Mesodermal cell (in vitro differentiated cells): ENCODE measurements at regions not wholly inside any gene's neighbourhood (a gene's known extent, or its start where the extent isn't known, plus 50 kb on each side); places are given as distances from the start of the nearest gene placed in this dataset.
"Not testable (repeated sequence)": the region's sequence is repeated elsewhere in the genome, so short reads cannot be mapped to it uniquely, and the experiment has no call there.

Experiments
- H3K27ac ChIP-seq: 2 replicates; pipeline ENCODE4 v1.7.0; 2013; ENCODE audit warnings: mild to moderate bottlenecking, low read depth, low read length, moderate library complexity; ENCODE audit not compliant: severe bottlenecking
- H3K36me3 ChIP-seq: 2 replicates; pipeline ENCODE4 v1.7.1; 2013; ENCODE audit warnings: mild to moderate bottlenecking, low read length, moderate library complexity; ENCODE audit not compliant: control insufficient read depth, insufficient read depth
- H3K4me1 ChIP-seq: one replicate; pipeline ENCODE4 v1.7.1; 2013; ENCODE audit warnings: mild to moderate bottlenecking, low read length; ENCODE audit not compliant: insufficient read depth, control insufficient read depth, poor library complexity, severe bottlenecking
- H3K4me3 ChIP-seq: 2 replicates; pipeline ENCODE4 v1.7.0; 2013; ENCODE audit warnings: low read length, control low read depth, mild to moderate bottlenecking; ENCODE audit not compliant: insufficient read depth, poor library complexity, severe bottlenecking; ENCODE audit errors: extremely low read depth
- H3K9me3 ChIP-seq: 2 replicates; pipeline ENCODE4 v1.7.1; 2013; ENCODE audit warnings: mild to moderate bottlenecking, low read length, moderate library complexity; ENCODE audit not compliant: control insufficient read depth
- WGBS, 2 experiments: methylation state at CpG; one replicate each; pipeline ENCODE4 v1.1.5; 2013; ENCODE audit warnings: missing lambda C conversion rate in 2 of 2; ENCODE audit not compliant: insufficient coverage in 2 of 2; 5-methylcytosine and 5-hydroxymethylcytosine counted together

DNA sequence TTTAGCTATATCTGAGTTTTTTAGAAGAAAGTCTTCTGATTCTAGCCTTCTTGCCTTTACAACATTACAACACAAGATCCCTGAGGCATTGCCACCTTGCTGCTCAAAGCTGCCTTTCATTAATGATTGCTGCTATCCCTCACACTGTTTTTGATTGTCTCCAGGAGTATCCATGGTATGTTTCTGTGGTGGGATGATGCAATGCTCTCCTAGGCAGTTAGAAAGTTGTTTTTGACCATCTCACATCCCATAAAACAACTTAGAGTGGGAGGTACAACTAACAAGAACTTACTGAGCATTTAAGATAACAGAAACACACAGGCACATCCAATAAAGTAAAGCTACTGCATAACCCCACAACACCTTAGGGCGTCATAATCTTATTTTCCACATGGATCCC lies 1156.0 kb upstream of the LRRTM3 start:
- Histone ChIP-seq H3K4me3 (no peak overlapping the region), H3K9me3 (no peaks in the 10 kb centered on the region), H3K4me1 (no peaks in the 10 kb centered on the region), H3K27ac (no peak overlapping the region), H3K36me3 (no peaks in the 10 kb centered on the region)
- WGBS, 2 experiments, result 64 to 80% methylated on average over 1 of the region's 1 CpG

DNA sequence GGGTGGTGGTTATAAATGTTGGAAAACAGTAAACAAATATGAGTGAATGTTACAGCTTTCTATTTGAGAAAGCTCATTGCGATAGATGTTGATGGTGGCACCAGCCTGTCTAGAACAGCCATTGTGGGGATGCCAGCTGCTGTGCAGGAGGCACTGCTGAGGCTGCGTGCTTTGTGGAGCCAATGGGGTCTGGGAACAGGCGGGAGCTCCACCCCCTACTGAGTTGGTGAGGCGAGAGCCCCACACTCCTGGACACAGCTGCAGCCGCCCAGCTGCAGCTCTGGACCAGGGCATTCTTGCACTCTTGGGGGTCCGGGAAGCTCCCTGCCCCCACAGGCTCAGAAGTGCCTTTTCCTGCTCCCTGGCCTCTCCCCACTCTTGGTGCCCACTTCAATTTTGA lies 1147.1 kb upstream of the LRRTM3 start:
- H3K9me3 ChIP-seq, result no peaks in the 10 kb centered on the region
- H3K4me3 ChIP-seq, result no peak overlapping the region
- H3K36me3 ChIP-seq, result no peaks in the 10 kb centered on the region
- 85 to 96% methylated on average over 5 to 6 of the region's 6 CpGs for WGBS, 2 experiments
- H3K4me1 ChIP-seq, result no peaks in the 10 kb centered on the region
- no peak overlapping the region for H3K27ac ChIP-seq

DNA sequence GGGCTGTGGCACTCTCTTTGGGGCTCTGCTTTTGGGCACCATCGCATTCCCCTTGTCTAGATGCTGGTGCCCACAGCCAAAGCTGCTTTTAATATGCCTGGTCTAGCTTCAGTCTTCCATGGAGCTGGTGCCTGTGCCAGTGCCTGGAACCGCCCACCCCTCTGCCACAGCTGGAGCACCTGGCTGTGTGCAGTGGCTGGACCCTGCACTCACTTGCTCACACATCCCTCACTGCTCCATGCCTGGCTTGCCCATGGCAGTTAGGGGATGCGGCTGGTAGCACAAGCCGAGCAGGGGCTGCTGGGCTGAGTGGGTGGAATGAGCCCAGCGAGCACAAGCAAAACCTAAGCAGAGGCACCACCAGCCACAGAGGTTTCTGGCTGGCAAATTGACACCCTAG lies 1145.9 kb upstream of the LRRTM3 start:
- 83 to 95% methylated on average over 2 to 4 of the region's 5 CpGs for WGBS, 2 experiments
- no peak overlapping the region for H3K27ac ChIP-seq
- no peak overlapping the region for H3K4me3 ChIP-seq
- no peaks in the 10 kb centered on the region for H3K9me3 ChIP-seq
- H3K36me3 ChIP-seq, result no peaks in the 10 kb centered on the region
- H3K4me1 ChIP-seq, result no peaks in the 10 kb centered on the region

DNA sequence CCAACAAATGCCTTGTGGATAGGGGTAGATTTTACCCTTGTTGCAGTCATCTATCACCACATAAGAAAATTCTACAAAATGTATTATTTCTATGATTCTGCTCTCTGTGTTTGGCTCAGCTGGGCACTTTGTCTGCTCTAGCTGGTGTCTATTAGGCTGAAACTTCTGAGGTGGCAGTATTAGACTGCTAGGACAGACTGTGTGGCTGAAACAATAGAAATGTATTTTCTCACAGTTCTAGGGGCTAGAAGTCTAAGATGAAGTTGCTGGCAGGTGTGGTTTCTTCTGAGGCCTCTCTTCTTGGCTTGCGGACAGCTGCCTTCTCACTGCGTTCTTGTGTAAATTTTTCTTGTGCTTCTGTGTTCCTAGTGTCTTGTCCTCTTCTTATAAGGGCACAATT lies 1139.6 kb upstream of the LRRTM3 start:
- no peaks in the 10 kb centered on the region for H3K9me3 ChIP-seq
- H3K4me3 ChIP-seq, result no peak overlapping the region
- 100% methylated on average over 1 of the region's 2 CpGs; no CpG with 5 or more reads in 1 of the 2 experiments for WGBS, 2 experiments
- H3K27ac ChIP-seq, result no peak overlapping the region
- H3K36me3 ChIP-seq, result no peaks in the 10 kb centered on the region
- H3K4me1 ChIP-seq, result no peaks in the 10 kb centered on the region

DNA sequence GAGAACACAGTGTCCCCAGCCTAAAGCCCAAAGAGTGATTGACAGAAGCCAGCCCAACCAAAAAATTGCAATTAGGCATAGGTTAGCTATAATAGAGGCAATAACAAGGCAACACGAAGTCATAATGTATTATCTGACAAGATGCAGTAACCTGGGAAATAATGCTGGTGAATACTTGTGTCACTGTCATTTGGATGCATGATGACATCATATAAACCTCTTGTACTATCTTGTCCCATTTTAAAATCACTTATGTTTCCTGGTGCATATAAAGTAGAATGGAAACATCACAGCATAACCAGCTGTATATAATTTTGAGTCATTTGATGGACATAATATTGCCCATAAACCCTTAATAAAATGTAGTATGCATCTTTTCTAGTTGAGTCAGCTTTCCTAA lies 1138.3 kb upstream of the LRRTM3 start:
- no CpG with 5 or more reads among the region's 1 CpG for WGBS, 2 experiments
- H3K4me1 ChIP-seq, result no peaks in the 10 kb centered on the region
- H3K9me3 ChIP-seq, result no peaks in the 10 kb centered on the region
- no peaks in the 10 kb centered on the region for H3K36me3 ChIP-seq
- no peak overlapping the region for H3K27ac ChIP-seq
- H3K4me3 ChIP-seq, result no peak overlapping the region

DNA sequence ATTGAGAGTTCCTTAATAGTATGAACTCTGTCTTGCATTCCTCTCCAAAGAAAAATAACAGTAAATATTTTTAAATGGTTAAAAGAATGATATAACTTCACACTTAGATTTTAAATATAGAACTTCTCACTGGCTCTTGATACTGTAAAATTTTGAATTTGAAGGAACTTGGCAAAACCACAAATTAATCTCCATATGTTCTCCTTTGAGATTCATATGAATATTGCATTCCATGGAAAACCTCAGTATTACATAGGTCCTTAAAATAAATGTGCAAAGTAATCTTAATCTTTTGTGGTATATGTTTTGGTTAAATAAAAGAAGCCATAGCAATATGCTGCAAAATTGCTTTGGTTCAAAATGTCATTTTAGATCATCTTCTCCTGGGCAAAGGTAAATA lies 1137.6 kb upstream of the LRRTM3 start:
- no peaks in the 10 kb centered on the region for H3K4me1 ChIP-seq
- H3K4me3 ChIP-seq, result no peak overlapping the region
- H3K27ac ChIP-seq, result no peak overlapping the region
- no peaks in the 10 kb centered on the region for H3K9me3 ChIP-seq
- no peaks in the 10 kb centered on the region for H3K36me3 ChIP-seq

DNA sequence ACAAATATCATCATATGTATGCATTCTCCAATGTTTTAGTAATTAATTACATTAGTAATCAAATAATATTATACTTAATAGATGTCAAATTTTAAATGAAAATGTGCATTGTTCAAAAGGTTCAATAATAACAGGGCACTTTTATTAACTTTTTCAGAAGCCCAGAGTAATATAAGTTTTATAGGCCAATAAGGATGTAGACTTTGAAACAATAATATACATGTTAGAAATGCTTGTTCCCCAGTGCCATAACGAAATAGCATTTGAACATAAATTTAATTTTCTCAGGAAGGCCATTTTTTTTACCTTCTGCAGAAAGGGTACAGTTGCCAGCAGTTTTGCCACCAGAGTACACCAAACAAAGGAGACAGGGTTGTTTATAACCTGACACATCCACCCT lies 1133.9 kb upstream of the LRRTM3 start:
- Histone ChIP-seq H3K4me1 (no peaks in the 10 kb centered on the region), H3K27ac (no peak overlapping the region), H3K36me3 (no peaks in the 10 kb centered on the region), H3K4me3 (no peak overlapping the region), H3K9me3 (no peaks in the 10 kb centered on the region)
- 89% methylated on average over 1 of the region's 1 CpG; no CpG with 5 or more reads in 1 of the 2 experiments for WGBS, 2 experiments

DNA sequence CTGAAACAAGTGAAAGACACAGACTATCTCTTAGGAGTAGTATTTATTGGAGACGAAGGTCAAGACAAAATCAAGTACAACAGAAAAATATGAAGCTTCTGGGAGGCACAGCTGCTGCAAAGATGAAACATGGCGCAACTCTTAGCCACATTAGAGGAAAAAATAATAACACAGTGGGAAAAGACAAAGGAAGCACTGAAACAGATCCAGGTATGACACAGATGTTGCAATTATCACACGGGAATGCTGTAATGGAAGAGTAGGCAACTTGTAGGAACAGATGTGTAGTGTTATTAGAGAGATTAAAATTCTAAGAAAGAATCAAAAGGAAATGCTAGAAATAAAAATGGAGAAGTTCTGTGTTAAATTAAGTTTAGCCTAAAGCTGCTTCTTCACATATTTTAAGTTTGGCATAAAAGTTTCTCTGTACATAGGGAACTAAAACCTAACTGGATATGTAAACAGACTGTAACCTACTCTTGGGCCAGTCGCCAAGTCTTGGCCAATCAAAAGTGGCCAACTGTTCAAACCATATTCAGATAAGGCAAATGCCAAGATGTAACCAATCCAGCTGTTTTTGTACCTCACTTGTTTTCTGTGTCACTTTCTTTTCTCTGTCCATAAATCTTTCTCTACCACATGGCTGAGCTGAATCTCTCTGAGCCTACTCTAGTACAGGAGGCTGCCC lies 1132.0 kb upstream of the LRRTM3 start:
- H3K9me3 ChIP-seq, result no peaks in the 10 kb centered on the region
- no peaks in the 10 kb centered on the region for H3K36me3 ChIP-seq
- no peak overlapping the region for H3K4me3 ChIP-seq
- 84 to 85% methylated on average over 2 to 3 of the region's 4 CpGs for WGBS, 2 experiments
- H3K4me1 ChIP-seq, result no peaks in the 10 kb centered on the region
- H3K27ac ChIP-seq, result no peak overlapping the region

DNA sequence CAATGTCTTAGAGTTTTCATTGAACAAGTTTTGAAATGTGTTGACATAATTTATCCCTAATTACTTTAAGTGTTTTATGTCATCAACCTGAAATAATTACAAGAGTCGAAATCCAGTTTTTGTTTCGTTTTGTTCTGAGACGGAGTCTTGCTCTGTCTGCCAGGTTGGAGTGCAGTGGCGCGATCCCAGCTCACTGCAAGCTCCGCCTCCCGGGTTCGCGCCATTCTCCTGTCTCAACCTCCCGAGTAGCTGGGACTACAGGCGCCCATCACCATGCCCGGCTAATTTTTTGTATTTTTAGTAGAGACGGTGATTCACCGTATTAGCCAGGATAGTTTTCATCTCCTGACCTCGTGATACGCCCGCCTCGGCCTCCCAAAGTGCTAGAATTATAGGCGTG lies 1131.0 kb upstream of the LRRTM3 start:
- not testable (repeated sequence) for H3K36me3 ChIP-seq, H3K9me3 ChIP-seq, H3K4me1 ChIP-seq, H3K27ac ChIP-seq, H3K4me3 ChIP-seq
- WGBS, 2 experiments, result 94 to 98% methylated on average over 18 of the region's 19 CpGs

DNA sequence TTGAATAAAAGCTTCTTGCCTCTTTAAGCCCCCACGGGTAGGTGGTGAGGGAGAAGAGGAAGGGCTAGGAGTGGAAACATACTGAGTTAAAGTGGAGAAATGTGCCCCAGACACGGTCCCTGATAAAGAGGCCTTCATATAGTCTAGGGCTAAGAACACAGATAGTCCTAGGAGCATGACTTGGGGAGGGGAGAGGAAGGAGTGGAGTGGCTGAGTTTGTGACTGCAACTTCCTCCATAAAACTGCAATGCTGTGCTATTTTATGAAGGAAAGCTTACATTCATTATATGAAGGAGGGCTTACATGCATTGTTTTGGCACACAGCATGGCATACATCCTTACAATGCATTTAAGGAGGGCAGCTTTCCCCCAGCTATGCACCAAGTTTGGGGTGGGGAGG lies 1129.4 kb upstream of the LRRTM3 start:
- Histone ChIP-seq H3K4me3 (no peak overlapping the region), H3K4me1 (no peaks in the 10 kb centered on the region), H3K36me3 (no peaks in the 10 kb centered on the region), H3K27ac (no peak overlapping the region), H3K9me3 (no peaks in the 10 kb centered on the region)
- WGBS, 2 experiments, result 80 to 94% methylated on average over 1 to 2 of the region's 2 CpGs

DNA sequence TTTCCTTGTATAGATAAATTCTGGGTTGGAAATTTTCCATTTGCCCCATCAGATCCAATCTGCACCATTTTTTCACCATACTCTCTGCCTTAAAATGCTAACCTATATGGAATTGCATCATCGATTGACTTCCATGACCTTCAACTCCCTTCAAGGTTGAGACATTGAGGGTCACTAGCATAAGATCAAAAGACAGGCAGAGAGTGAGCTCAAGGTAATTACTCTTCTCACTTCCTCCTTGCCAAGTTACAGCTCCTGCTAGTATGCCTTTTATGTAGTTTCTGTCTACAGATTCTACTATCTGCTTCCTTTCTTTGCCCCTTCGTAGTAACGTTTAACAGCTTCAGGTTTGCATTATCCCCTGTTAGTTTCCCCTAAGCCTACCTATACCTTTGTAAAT lies 1127.7 kb upstream of the LRRTM3 start:
- no peaks in the 10 kb centered on the region for H3K9me3 ChIP-seq
- 72 to 75% methylated on average over 2 to 3 of the region's 3 CpGs for WGBS, 2 experiments
- H3K4me1 ChIP-seq, result no peaks in the 10 kb centered on the region
- no peaks in the 10 kb centered on the region for H3K36me3 ChIP-seq
- H3K4me3 ChIP-seq, result no peak overlapping the region
- no peak overlapping the region for H3K27ac ChIP-seq
